AG08395 (cell line): ENCODE measurements at regions not wholly inside any gene's neighbourhood (a gene's known extent, or its start where the extent isn't known, plus 50 kb on each side); places are given as distances from the start of the nearest gene placed in this dataset.

Experiments
- DNase-seq: peaks from one replicate; pipeline ENCODE4 v3.0.0; 2012; ENCODE audit warnings: mixed read lengths, low spot score

DNA sequence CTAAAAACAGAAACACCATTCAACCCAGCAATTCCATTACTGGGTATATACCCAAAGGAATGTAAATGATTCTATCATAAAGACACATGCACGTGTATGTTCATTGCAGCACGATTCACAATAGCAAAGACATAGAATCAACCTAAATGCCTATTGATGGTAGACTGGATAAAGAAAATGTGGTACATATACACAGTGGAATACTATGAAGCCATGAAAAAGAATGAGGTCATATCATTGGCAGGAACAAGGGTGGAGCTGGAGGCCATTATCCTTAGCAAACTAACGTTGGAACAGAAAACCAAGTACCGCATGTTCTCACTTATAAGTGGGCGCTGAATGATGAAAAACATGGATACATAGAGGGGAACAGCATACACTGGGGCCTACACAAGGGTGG, 77.2 kb upstream of the MYOCD start:
- no peak for DNase-seq

DNA sequence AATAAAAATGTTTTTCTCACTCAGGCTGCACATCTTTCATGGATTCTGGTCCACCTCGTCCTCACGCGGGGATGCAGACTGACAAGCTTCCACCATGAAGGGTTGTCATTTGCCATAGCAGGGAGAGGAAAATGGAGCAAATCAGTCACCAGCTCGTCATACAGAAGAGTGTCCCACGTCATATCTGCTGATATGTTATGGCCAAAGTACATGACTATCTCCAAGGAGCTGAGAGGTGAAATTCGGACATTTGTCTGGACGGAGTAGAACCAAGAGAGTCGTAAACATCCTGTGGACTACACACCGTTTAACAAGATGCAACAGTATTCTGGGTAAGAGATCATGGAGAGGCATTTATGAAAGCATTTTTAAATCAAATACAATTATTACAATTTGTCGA, 75.3 kb upstream of the MYOCD start:
- DNase-seq, result no peak

DNA sequence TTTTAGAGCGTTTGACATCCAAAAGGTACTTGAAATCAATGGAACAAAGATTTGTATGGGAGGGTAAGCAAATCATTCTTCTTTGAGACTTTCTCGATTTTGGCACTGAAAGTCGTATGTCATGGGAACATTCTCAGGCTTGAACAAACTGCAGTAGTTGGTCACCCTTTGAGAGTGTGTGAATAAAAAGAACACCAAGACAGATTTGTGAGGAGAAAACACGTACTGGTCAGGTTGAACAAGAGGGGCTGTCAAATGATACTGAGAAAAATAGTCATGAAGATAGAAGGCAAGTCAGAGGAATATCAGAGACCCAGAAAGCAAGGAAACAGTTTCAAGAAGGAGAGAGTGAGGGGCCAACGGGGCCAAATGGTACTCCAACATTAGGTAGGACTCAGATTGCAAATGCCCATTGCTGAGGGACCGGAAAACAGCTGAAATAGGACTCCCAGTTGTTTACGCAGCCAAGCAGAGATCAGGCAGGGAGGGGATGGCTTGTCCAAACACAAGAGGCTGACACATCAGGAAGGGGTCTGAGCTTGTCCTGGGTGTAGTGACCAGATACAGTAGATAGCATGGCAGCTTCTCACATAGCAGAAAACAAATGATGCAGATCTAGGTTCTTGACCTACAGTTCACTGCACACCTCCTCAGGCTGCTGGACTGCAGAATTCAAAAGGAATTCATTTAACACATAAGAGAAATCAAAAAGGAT, 74.5 kb upstream of the MYOCD start:
- DNase-seq, result no peak

DNA sequence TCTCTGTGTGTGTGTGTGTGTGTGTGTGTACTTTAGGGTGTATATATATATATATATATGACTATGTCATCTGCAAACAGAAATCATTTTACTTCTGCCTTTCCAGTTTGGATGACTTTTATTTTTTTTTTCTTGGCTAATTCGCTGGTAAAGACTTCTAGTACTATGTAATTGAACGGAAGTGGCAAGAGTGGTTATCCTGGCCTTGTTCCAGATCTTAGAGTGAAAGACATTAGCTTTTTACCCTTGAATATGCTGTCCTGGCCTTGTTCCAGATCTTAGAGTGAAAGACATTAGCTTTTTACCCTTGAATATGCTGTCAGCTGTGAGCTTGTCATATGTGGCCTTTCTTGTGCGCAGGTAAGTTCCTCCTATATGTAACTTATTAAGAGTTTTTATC, 72.7 kb upstream of the MYOCD start:
- DNase-seq, result no peak

DNA sequence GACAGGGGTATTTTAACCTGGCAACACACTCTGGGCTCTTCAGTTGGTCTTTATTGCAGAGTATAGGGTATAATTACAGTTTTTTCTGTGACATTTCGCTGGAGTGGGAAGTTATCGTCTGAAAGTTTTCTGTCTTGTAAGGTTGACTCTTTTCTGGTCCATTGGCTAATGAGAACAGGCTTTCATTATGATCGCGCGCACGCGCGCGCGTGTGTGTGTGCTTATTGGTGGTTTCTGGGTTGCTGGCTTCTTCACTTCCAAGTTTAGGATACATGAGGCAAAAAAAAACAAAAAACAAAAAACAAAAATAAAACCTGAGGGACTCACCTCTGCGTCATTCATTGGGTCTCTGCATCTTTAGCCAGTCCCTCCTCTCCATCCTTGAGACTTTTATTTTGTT, 68.7 kb upstream of the MYOCD start:
- DNase-seq, result no peak

DNA sequence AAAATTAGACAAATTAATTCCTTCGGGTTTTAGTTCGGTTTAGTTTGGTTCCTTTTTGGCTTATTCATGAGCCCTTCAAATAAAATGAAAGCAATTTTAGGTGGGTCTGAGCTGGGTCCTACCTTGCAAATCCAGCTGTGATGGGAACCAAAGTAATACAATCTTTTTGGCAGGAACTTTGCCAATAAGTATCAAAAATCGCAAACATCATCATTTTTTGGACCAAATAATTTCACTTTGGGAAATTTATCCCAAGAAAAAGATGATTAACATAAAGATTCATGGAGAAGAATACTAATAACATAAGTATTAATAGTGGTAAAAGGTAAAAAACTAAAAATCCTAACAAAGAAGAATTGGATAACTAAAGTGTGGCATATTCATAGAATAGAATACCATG, 67.8 kb upstream of the MYOCD start:
- DNase-seq, result no peak

DNA sequence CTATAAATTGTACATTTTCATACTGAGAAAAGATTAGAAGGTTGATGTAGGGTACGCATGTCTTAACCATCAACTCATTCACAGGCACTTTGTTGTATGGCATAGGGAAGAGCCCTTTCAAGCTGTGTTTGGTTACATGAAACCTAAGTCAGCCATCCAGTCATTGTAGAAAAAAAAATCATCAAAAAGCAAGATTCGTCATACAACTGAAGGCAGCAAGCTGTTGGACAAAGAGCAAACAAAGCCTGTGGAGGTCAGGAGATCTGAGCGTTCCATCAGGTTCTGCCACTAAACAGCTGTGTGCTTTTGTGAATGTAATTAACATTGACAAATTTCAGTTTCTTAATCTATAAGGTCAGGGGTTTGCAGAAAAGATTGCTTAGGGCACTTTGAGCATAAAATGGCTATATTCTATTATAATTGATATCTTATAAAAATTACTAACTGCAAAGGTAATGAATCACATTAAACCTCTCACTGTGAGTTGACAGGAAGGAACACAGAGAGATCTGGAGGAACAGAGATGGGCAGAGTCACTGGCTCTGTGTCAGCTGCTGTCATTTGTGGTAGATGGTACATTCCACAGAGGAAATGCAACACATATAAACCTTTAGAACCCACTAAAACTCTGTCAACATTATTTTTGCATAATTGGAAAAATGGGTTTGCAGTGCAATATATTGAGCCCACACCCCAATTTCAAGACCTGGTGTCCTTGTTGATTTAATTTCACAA, 66.3 kb upstream of the MYOCD start:
- DNase-seq, result no peak

DNA sequence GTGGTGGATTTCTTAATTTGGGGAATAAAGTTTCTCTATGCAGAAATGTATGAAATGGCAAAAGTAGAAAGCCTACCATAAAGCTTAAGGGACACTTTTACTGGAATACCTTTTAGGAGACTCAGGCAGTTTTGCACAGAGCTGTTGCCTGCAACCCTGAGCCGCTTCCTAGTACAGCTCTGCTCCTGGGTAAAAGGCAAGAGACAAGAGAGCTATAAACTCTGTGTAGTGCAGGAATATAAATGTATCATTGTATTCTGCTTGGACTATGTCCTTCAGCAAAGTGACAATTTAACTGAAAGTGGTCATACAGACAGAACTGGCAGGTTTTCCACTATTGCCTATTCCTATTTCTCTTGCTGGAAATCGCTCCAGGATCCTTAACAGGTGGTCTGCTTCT, 65.3 kb upstream of the MYOCD start:
- no peak for DNase-seq

DNA sequence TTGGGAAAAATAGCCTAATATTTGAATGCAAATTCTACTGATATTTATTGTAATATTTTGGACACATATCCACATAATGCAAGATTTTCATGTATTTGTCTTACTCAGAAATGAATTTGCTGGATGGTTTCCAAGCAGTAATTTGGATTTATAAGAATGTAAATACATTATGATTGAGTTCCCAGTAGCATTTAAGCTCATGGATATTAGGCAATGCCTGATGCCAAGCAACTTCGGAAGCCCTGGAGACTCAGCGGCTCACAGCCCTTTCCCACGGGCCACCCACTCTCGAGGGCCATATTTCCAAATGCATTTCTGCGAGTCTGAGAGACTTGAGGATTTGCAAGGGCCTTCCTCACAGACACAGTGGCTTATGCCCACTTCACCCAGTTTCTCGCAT, 62.1 kb upstream of the MYOCD start:
- DNase-seq, result no peak

DNA sequence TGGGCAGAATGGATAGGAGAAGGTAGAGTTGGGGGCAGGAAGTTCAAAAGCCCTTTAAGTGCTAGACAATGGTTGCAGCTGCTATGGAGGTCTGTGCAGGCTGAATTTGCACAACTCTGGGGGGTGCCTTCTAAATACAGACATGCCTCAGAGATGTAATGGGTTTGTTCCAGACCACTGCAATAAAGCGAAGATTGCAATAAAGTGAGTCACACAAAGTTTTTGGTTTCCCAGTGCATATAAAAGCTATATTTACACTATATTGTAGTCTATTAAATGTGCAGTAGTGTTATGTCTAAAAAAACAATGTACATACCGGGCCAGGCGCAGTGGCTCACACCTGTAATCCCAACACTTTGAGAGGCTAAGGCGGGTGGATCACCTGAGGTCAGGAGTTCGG, 60.5 kb upstream of the MYOCD start:
- DNase-seq, result no peak

DNA sequence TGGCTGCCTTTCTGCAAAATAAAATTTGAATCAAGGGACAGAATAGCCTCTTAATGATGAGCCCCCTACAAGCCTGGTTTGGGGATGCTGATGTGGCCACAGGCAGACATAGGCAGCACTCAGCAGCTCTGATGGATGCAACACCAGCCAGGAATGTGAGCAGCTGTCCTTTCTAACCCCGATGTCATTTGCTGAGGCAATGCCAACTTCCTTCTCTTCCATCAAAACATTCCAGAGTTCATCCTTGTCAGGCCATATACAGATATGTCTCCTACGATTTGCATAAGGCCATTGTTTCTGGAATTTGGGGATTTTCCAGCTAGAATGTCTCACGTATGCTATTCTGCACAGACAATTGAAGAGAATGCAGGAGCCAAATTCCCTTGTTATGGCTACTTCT, 52.1 kb upstream of the MYOCD start:
- DNase-seq, result peak; percentile 55
